GM18870 (cell line): ENCODE measurements at regions not wholly inside any gene's neighbourhood (a gene's known extent, or its start where the extent isn't known, plus 50 kb on each side); places are given as distances from the start of the nearest gene placed in this dataset.

Source experiments
- ATAC-seq: cut with Tn5 transposase; IDR thresholded peaks from one replicate; pipeline ENCODE4 v1.9.1; 2021; ENCODE audit warnings: moderate library complexity; ENCODE audit not compliant: unreplicated experiment

DNA sequence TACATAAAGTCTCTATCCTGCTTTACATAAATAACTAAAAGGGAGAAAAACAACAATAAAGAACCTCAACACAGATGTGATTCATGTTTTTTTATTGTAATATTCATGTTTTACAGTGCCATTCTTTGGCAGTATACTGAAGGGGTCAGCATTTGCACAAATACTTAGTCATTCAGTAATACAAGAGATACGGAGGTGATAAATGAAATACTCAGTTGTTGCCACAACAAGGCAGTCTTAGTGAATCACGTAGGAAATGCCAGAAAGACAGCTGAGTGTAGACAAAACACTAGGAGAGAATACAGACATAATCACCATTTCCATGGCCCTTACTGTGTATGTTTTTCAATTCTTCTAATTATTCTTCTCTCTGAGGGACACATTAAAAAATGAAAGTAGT is 910.4 kb downstream of the METTL15 start:
- no peak for ATAC-seq

- no peak for ATAC-seq
Observed at GRCh38 chr11:29017941-29018340, 909.8 kb downstream of the METTL15 start.

GRCh38 chr11:29012507-29012906 is 904.3 kb downstream of the METTL15 start:
- no peak for ATAC-seq

DNA sequence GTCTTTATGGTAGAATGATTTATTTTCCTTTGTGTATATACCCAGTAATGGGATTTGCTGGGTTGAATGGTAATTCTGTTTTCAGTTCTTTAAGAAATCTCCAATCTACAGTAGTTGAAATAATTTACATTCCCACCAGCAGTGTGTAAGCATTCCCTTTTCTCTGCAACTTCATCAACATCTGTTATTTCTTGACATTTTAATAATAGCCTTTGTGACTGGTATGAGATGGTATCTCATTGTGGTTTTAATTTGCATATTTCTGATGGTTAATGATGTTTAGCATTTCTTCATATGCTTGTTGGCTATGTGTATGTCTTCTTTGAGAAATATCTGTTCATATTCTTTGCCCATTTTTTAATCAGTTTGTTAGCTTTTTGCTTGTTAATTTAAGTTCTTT is 901.2 kb downstream of the METTL15 start:
- ATAC-seq, result no peak

DNA sequence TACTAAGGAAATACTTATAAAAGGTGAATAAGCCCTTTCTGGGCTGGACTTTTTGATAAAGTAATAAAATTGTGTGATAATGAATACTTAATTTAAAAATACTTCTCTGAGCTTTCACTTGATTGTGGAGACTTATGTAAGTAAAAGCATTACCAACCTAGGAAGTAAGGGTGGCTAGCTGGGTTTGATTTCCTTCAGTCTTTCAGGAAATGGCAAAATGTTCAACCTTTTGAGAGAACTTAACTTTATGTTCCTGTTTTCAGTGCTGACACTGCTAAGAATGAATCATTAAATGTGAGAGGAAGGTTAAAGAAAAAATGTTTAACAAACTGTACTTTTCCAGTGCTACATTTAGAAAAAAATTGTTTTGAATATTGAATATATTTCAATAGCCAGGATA is 900.3 kb downstream of the METTL15 start:
- no peak for ATAC-seq

DNA sequence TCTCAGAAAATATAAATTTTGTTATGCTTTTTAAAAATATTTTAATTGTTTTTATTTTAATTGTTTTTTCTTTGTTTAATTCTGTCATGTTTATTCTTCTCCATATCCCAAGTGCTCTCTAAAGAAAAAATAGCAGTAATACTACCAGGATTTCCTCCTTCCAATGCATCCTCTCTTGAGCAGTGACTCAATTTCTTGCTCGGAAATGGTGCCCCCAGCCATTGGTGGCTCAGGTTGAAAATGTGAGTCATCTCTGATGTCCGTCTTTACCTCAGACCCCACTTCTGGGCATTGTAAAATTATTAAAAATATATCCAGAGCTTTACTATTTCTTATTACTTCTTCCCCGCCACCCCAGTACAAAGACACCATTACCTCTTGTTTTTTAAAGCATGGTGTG is 898.5 kb downstream of the METTL15 start:
- ATAC-seq, result no peak

GRCh38 chr11:29005401-29005980 is 897.3 kb downstream of the METTL15 start:
- no peak for ATAC-seq

- no peak for ATAC-seq
Observed at GRCh38 chr11:29002816-29003215, 894.6 kb downstream of the METTL15 start.

DNA sequence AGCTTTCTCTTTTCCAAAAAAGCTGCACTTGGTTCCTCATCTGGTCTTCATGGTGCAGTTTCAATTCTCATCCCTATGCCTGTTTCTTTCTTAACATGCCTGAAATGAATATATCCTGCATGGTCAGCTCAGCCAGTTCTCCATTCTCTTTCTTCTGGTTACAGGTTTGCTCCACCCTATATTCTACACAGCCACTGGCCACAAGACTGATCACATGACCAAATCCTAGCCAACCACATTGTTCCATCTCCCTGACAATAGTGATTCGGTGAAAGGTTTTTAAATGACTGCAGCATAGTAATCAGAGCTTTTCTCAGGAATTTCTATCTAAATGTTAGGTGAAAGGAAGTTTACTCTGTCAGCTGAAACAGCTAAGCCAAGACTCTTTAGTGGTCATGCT is 891.4 kb downstream of the METTL15 start:
- peak; percentile 55 for ATAC-seq

- ATAC-seq, result no peak
Observed at GRCh38 chr11:28992996-28993395, 884.8 kb downstream of the METTL15 start.

- no peak for ATAC-seq
Observed at GRCh38 chr11:28984231-28984630, 876.0 kb downstream of the METTL15 start.

DNA sequence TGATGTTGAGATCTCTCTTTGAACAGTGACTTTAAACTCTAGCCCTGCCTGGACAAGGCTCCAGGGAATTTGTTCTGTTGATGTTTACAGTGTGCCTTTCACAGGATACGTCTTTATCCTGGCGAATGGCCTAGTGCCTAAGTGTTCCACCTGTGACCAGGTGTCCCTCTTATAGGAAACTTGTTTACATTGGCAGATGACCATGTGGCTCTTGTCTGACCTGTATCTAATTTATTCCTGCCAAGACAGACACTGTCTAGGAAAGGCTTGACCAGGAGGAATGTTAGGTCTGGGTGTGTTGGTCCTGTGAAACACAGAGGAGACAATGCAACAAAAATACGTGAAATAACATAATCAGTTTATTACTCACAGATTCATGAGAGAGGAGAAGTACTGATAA is 875.6 kb downstream of the METTL15 start:
- ATAC-seq, result no peak

DNA sequence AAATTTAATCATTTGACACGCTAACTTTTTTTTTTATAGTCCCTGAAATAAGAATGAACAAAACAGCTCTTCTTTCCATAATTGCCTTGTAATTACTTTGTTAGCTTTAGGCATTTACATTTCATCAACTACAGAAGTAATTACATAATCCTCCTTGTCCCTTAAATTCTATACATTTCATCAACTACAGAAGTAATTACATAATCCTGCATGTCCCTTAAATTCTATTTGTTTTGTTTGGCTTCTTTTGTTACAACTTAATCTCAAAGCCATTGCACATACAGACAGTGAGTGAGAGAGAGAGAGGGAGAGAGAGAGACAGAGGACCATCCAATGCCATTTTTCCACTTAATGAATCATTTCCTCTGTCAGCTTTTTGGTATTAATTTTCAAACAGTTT is 873.2 kb downstream of the METTL15 start:
- ATAC-seq, result no peak

GRCh38 chr11:28976801-28977145 is 868.6 kb downstream of the METTL15 start:
- ATAC-seq, result no peak

- no peak for ATAC-seq
Observed at GRCh38 chr11:28976012-28976800, 868.0 kb downstream of the METTL15 start.

- ATAC-seq, result no peak
Observed at GRCh38 chr11:28969832-28970231, 861.6 kb downstream of the METTL15 start.

DNA sequence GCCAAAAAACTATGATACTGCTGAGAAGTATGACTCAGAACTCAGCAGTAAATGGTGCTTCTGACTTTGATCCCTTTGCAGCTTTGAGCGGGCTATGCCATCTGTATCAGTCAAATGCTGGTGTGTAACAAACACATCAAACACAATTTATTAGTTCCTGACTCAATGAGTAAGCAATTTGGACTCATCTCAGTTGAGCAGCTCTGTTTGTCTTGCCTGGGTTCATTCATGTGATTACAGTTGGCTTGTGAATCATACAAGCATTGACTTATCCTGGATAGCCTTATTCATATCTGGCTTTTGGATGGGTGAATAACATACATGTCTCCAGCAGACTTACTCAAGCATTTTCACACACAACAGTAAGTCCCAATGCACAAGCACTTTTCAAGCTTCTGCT is 858.8 kb downstream of the METTL15 start:
- no peak for ATAC-seq

DNA sequence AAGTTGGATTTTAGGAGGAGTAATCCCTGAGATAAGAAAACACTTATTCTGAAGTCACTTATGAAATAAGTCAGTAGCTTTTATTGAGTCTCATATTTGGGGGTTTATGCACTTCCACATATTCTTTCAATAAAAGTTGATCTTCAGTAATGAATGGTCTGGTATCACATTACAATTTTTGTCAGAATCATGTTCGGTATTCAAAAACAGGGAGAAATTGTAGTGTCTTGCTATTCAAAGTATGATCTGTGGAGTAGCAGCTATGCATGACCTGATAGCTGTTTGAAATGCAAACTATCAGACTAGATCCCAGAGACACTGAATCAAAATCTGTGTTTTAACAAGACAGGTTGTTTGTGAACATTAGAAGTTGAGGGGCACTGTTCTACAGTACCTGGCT is 857.6 kb downstream of the METTL15 start:
- ATAC-seq, result no peak

- no peak for ATAC-seq
Observed at GRCh38 chr11:28964811-28965210, 856.6 kb downstream of the METTL15 start.

- no peak for ATAC-seq
Observed at GRCh38 chr11:28963187-28963586, 855.0 kb downstream of the METTL15 start.

DNA sequence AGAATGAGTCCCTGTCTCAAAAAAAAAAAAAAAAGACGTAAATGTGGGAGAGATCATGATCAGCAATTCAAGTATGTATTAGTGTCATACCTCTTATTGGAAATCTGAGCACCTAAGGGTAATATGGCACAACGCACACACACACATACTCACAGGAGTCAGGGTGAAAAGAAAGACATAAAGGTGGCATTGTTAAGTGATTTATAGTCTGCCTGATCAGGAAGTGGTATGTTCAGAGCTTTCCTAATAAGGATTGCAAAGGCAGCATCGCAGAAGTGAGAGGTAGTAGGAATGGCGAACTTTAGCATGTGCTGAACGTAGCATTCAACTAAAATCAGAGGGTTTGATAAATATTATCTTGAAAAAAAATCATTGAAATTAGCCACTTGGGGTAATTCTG is 854.3 kb downstream of the METTL15 start:
- ATAC-seq, result no peak

GRCh38 chr11:28961726-28962125 is 853.5 kb downstream of the METTL15 start:
- no peak for ATAC-seq

DNA sequence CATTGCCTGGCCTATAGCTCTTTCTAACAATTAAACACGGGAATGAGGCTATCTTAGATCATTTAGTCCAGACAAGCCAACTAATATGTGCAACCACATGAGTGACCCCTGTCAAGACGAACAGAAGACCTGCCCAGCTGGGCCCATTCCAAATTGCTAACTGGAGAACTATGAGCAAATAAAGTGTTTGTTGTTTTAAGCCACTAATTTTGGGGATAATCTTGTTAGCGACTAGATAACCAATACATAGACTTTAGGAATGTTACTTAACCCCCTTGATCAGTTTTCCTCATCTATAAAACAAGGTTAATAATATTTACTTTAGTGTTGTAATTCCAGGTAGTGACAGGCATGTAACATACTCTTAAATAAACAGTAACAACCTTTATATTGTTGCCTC is 848.3 kb downstream of the METTL15 start:
- ATAC-seq, result no peak
